Vagina (tissue), 2 donors: ENCODE measurements at regions not wholly inside any gene's neighbourhood (a gene's known extent, or its start where the extent isn't known, plus 50 kb on each side); places are given as distances from the start of the nearest gene placed in this dataset.

ENCODE experiments used
- DNase-seq, 2 donors: peaks; one replicate each; pipeline ENCODE4 v3.0.0-alpha.2; 2017; ENCODE audit errors: extremely low spot score in 2 of 2
- H3K27ac ChIP-seq: fragments of 200-600 bp; sonication (generic); one replicate; pipeline ENCODE4 v1.5.1; 2019
- H3K27me3 ChIP-seq: fragments of 200-600 bp; sonication (generic); one replicate; pipeline ENCODE4 v1.5.1; 2019
- H3K36me3 ChIP-seq, 2 donors: fragments of 200-600 bp; sonication (generic); one replicate each; pipeline ENCODE4 v1.5.1; 2017 to 2019
- H3K4me1 ChIP-seq: fragments of 200-600 bp; sonication (generic); one replicate; pipeline ENCODE4 v1.5.1; 2019
- H3K4me3 ChIP-seq, 2 donors: fragments of 200-600 bp; sonication (generic); 1 replicate in 1 of 2; 2 replicates in 1 of 2; pipeline ENCODE4 v1.5.1; 2016 to 2019
- H3K9me3 ChIP-seq: fragments of 200-600 bp; sonication (generic); one replicate; pipeline ENCODE4 v1.5.1; 2019
- CTCF ChIP-seq, 3 experiments: fragments of 450-650 bp in 2 of 3; fragments of 200-600 bp in 1 of 3; sonication (generic) in 1 of 3; IDR thresholded peaks; one replicate each; pipeline ENCODE4 v1.5.1; 2017 to 2019; ENCODE audit warnings: antibody characterized with exemption in 3 of 3, mild to moderate bottlenecking in 2 of 3, moderate library complexity in 2 of 3
- POLR2A ChIP-seq, 2 donors: fragments of 450-650 bp; IDR thresholded peaks; one replicate each; pipeline ENCODE4 v1.6.1; 2017; ENCODE audit warnings: antibody characterized with exemption in 2 of 2, mild to moderate bottlenecking in 2 of 2, moderate library complexity in 2 of 2
- POLR2AphosphoS5 ChIP-seq, 2 donors: sonication (generic); formaldehyde crosslinking; IDR thresholded peaks; one replicate each; pipeline ENCODE4 v1.9.0; 2017; ENCODE audit warnings: antibody characterized with exemption in 2 of 2, mild to moderate bottlenecking in 2 of 2, low read depth in 1 of 2; ENCODE audit not compliant: insufficient read depth in 1 of 2
- intact Hi-C: fragments of 100-400 bp; cut with DNase I; formaldehyde crosslinking; loops from one replicate; pipeline ENCODE4 v1.15.1; 2023

- no peak for DNase-seq
- Histone ChIP-seq H3K27ac (no peak overlapping the region), H3K36me3 (no peaks in the 10 kb centered on the region), H3K4me3 (no peak overlapping the region), H3K27me3 (no peaks in the 10 kb centered on the region), H3K4me1 (no peaks in the 10 kb centered on the region), H3K9me3 (no peaks in the 10 kb centered on the region)
- intact Hi-C loops = no loop called here
- TF ChIP-seq POLR2A (IDR thresholded peaks at IDR 0.05) (no peak), CTCF (IDR thresholded peaks at IDR 0.05) (no peak), POLR2AphosphoS5 (IDR thresholded peaks at IDR 0.05; ENCODE audit: insufficient read depth in 1 of 2, low read depth in 1 of 2) (no peak)
These were observed 466.0 kb downstream of the REEP3 start for GRCh38 chr10:63987212-63987611.

- no peaks in the 10 kb centered on the region for H3K9me3 ChIP-seq
- H3K27me3 ChIP-seq = no peaks in the 10 kb centered on the region
- no peak overlapping the region for H3K27ac ChIP-seq
- H3K4me1 ChIP-seq = no peaks in the 10 kb centered on the region
- no peaks in the 10 kb centered on the region for H3K36me3 ChIP-seq
- intact Hi-C loops = no loop called here
- no peak for DNase-seq
- TF ChIP-seq POLR2AphosphoS5 (IDR thresholded peaks at IDR 0.05; ENCODE audit: insufficient read depth in 1 of 2, low read depth in 1 of 2) (no peak), CTCF (IDR thresholded peaks at IDR 0.05) (no peak), POLR2A (IDR thresholded peaks at IDR 0.05) (no peak)
- H3K4me3 ChIP-seq = no peak overlapping the region
These were observed 473.2 kb downstream of the REEP3 start for GRCh38 chr10:63994371-63994770.

GRCh38 chr10:64007157-64007556 lies 486.0 kb downstream of the REEP3 start:
- intact Hi-C loops = no loop called here
- TF ChIP-seq CTCF (IDR thresholded peaks at IDR 0.05) (no peak), POLR2A (IDR thresholded peaks at IDR 0.05) (no peak), POLR2AphosphoS5 (IDR thresholded peaks at IDR 0.05; ENCODE audit: insufficient read depth in 1 of 2, low read depth in 1 of 2) (no peak)
- Histone ChIP-seq H3K4me1 (no peaks in the 10 kb centered on the region), H3K27me3 (no peaks in the 10 kb centered on the region), H3K27ac (no peak overlapping the region), H3K9me3 (no peaks in the 10 kb centered on the region), H3K36me3 (no peaks in the 10 kb centered on the region), H3K4me3 (no peak overlapping the region)
- DNase-seq = no peak

- no peaks in the 10 kb centered on the region for H3K4me1 ChIP-seq
- intact Hi-C loops = no loop called here
- no peaks in the 10 kb centered on the region for H3K27me3 ChIP-seq
- no peak for DNase-seq
- no peak overlapping the region for H3K27ac ChIP-seq
- H3K4me3 ChIP-seq = no peak overlapping the region
- no peaks in the 10 kb centered on the region for H3K9me3 ChIP-seq
- TF ChIP-seq CTCF (IDR thresholded peaks at IDR 0.05) = no peak
- TF ChIP-seq POLR2AphosphoS5 (IDR thresholded peaks at IDR 0.05; ENCODE audit: insufficient read depth in 1 of 2, low read depth in 1 of 2) = no peak
- no peak for TF ChIP-seq POLR2A (IDR thresholded peaks at IDR 0.05)
- no peaks in the 10 kb centered on the region for H3K36me3 ChIP-seq
These were observed 489.5 kb downstream of the REEP3 start for GRCh38 chr10:64010711-64011110.

- no peaks in the 10 kb centered on the region for H3K9me3 ChIP-seq
- H3K4me1 ChIP-seq = no peaks in the 10 kb centered on the region
- H3K4me3 ChIP-seq = no peak overlapping the region
- TF ChIP-seq POLR2A (IDR thresholded peaks at IDR 0.05) (no peak), POLR2AphosphoS5 (IDR thresholded peaks at IDR 0.05; ENCODE audit: insufficient read depth in 1 of 2, low read depth in 1 of 2) (no peak), CTCF (IDR thresholded peaks at IDR 0.05) (no peak)
- no peaks in the 10 kb centered on the region for H3K27me3 ChIP-seq
- intact Hi-C loops = no loop called here
- no peak overlapping the region for H3K27ac ChIP-seq
- no peaks in the 10 kb centered on the region for H3K36me3 ChIP-seq
- DNase-seq = no peak
These were observed 490.9 kb downstream of the REEP3 start for GRCh38 chr10:64011912-64012714.
